ENCODE measurements at regions not wholly inside any gene's neighbourhood (a gene's known extent, or its start where the extent isn't known, plus 50 kb on each side); places are given as distances from the start of the nearest gene placed in this dataset.
"Not testable (repeated sequence)": the region's sequence is repeated elsewhere in the genome, so short reads cannot be mapped to it uniquely, and the experiment has no call there.

GRCh38 chr2:223488814-223489213 is 113.3 kb downstream of the SCG2 start:
- no peaks in the 10 kb centered on the region for H3K36me3 ChIP-seq
- intact Hi-C loops (cut with micrococcal nuclease), result no loop called here
- H3K4me3 ChIP-seq, result no peak overlapping the region
- no peaks in the 10 kb centered on the region for H3K4me1 ChIP-seq
- peaks cover 14% of the 10 kb centered on the region for H3K9me3 ChIP-seq (replicated peaks)
- H3K27me3 ChIP-seq (ENCODE audit: low read depth), result no peaks in the 10 kb centered on the region
- no peak for DNase-seq
- H3K27ac ChIP-seq (replicated peaks), result no peak overlapping the region
- TF ChIP-seq, protein P1, sequence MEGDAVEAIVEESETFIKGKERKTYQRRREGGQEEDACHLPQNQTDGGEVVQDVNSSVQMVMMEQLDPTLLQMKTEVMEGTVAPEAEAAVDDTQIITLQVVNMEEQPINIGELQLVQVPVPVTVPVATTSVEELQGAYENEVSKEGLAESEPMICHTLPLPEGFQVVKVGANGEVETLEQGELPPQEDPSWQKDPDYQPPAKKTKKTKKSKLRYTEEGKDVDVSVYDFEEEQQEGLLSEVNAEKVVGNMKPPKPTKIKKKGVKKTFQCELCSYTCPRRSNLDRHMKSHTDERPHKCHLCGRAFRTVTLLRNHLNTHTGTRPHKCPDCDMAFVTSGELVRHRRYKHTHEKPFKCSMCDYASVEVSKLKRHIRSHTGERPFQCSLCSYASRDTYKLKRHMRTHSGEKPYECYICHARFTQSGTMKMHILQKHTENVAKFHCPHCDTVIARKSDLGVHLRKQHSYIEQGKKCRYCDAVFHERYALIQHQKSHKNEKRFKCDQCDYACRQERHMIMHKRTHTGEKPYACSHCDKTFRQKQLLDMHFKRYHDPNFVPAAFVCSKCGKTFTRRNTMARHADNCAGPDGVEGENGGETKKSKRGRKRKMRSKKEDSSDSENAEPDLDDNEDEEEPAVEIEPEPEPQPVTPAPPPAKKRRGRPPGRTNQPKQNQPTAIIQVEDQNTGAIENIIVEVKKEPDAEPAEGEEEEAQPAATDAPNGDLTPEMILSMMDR (IDR thresholded peaks at IDR 0.05; ENCODE audit: borderline replicate concordance), result no peak

DNA sequence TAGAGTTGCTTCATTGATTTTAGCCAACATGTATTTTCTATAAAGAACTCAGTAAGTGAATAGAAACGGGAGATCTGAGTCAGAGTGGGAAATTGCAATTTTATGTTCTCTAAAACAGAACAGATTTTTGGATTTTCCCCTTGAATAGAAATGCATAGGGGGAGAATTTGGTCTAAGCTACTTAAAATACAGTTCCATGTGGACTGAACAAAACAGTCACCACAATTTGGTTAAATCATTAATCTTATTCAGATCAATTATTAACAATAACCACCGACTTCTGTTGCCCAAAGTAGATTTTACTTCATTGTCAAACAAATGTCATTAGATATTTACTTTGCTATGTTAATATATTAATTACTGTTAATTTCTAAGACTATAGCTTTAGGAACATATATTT is 107.7 kb downstream of the SCG2 start:
- DNase-seq, result no peak
- Histone ChIP-seq H3K27me3 (ENCODE audit: low read depth) (no peaks in the 10 kb centered on the region), H3K27ac (replicated peaks) (no peak overlapping the region), H3K9me3 (replicated peaks) (peaks cover 14% of the 10 kb centered on the region), H3K4me1 (no peaks in the 10 kb centered on the region), H3K36me3 (no peaks in the 10 kb centered on the region), H3K4me3 (no peak overlapping the region)
- TF ChIP-seq, protein P1 (IDR thresholded peaks at IDR 0.05; ENCODE audit: borderline replicate concordance), result no peak
- intact Hi-C loops (cut with micrococcal nuclease), result no loop called here

GRCh38 chr2:223494942-223495341 is 107.2 kb downstream of the SCG2 start:
- H3K4me3 ChIP-seq, result no peak overlapping the region
- DNase-seq, result no peak
- H3K9me3 ChIP-seq (replicated peaks), result peaks cover 14% of the 10 kb centered on the region
- no peaks in the 10 kb centered on the region for H3K36me3 ChIP-seq
- no peaks in the 10 kb centered on the region for H3K4me1 ChIP-seq
- intact Hi-C loops (cut with micrococcal nuclease), result no loop called here
- no peak overlapping the region for H3K27ac ChIP-seq (replicated peaks)
- H3K27me3 ChIP-seq (ENCODE audit: low read depth), result no peaks in the 10 kb centered on the region
- TF ChIP-seq, protein P1 (IDR thresholded peaks at IDR 0.05; ENCODE audit: borderline replicate concordance), result no peak

DNA sequence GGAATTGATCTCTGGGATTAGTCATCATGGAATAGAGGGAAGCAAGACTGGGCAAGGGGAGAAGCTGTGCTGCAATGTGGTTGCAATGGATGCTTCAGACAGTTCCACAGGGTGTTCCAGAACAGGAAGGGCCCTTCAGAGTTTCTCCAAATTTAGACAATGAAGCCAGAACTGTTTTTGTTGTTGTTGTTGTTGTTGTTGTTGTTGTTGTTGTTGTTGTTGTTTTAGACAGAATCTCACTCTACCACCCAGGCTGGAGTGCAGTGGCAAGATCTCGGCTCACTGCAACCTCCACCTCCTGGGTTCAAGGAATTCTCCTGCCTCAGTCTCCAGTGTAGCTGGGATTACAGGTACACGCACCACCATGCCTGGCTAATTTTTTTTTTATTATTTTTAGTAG is 105.3 kb downstream of the SCG2 start:
- H3K27me3 ChIP-seq (ENCODE audit: low read depth); H3K9me3 ChIP-seq (replicated peaks); H3K4me3 ChIP-seq; intact Hi-C loops (cut with micrococcal nuclease); H3K27ac ChIP-seq (replicated peaks); H3K4me1 ChIP-seq; DNase-seq; H3K36me3 ChIP-seq: not testable (repeated sequence)

GRCh38 chr2:223500709-223501108 is 101.5 kb downstream of the SCG2 start:
- H3K36me3 ChIP-seq, result no peaks in the 10 kb centered on the region
- intact Hi-C loops (cut with micrococcal nuclease), result no loop called here
- H3K27ac ChIP-seq (replicated peaks), result no peak overlapping the region
- DNase-seq, result no peak
- H3K27me3 ChIP-seq (ENCODE audit: low read depth), result no peaks in the 10 kb centered on the region
- peaks cover 5% of the 10 kb centered on the region for H3K9me3 ChIP-seq (replicated peaks)
- TF ChIP-seq, protein P1 (IDR thresholded peaks at IDR 0.05; ENCODE audit: borderline replicate concordance), result no peak
- H3K4me1 ChIP-seq, result no peaks in the 10 kb centered on the region
- no peak overlapping the region for H3K4me3 ChIP-seq

DNA sequence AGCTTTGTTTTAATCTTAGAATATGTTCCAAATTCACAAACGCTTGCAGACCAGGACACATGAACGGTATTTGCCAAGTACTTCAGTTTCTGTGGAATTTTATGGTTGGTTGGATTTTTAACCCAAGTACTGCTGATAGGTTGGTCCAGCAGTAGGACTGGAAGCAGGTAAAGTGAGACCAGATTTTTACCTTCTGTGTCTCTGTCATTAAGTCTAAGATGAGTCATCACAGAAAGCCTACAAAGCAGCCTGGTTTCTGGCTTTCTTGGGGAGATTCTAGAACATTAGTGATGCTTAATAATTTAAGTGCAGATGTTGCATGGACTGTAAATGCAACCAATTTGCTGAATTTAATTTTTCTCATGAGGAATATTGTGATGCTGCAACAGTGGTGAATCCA is 100.5 kb downstream of the SCG2 start:
- H3K4me1 ChIP-seq, result no peaks in the 10 kb centered on the region
- no peaks in the 10 kb centered on the region for H3K27me3 ChIP-seq (ENCODE audit: low read depth)
- no peak overlapping the region for H3K4me3 ChIP-seq
- TF ChIP-seq, protein P1 (IDR thresholded peaks at IDR 0.05; ENCODE audit: borderline replicate concordance), result no peak
- H3K36me3 ChIP-seq, result no peaks in the 10 kb centered on the region
- H3K27ac ChIP-seq (replicated peaks), result no peak overlapping the region
- H3K9me3 ChIP-seq (replicated peaks), result peaks cover 5% of the 10 kb centered on the region
- intact Hi-C loops (cut with micrococcal nuclease), result no loop called here
- no peak for DNase-seq
